ENCODE measurements at regions not wholly inside any gene's neighbourhood (a gene's known extent, or its start where the extent isn't known, plus 50 kb on each side); places are given as distances from the start of the nearest gene placed in this dataset. TPM values are rescaled to one million over a fixed set of nuclear protein-coding genes. Genes with fewer than 3 reads are reported as not detected.
"Not testable (repeated sequence)": the region's sequence is repeated elsewhere in the genome, so short reads cannot be mapped to it uniquely, and the experiment has no call there.

- H3K4me3 ChIP-seq; H3K9me1 ChIP-seq (ENCODE audit: control insufficient read depth, insufficient read depth, low read length); intact Hi-C loops (cut with micrococcal nuclease); H3K4me2 ChIP-seq (ENCODE audit: insufficient read depth, low read length); H3K9me3 ChIP-seq (replicated peaks; ENCODE audit: control insufficient read depth, insufficient read depth, low read depth, low read length); ATAC-seq; H2AFZ ChIP-seq (ENCODE audit: low read depth, low read length); BruUV-seq (replicated peaks); H3K36me3 ChIP-seq (ENCODE audit: control insufficient read depth, insufficient read depth, low read length); POLR2A ChIA-PET; H3K27me3 ChIP-seq (ENCODE audit: control insufficient read depth in 2 of 2, insufficient read depth in 2 of 2, low read length in 2 of 2); H3K4me1 ChIP-seq (replicated peaks in 1 of 2; ENCODE audit: control insufficient read depth in 2 of 2, insufficient read depth in 2 of 2, low read length in 2 of 2); CTCF ChIA-PET (ENCODE audit: low intra/inter-chr PET ratio); H4K20me1 ChIP-seq (replicated peaks; ENCODE audit: control insufficient read depth, insufficient read depth, low read length); H3K79me2 ChIP-seq (ENCODE audit: control insufficient read depth, insufficient read depth, low read length); FAIRE-seq; H3K9ac ChIP-seq (ENCODE audit: insufficient read depth in 1 of 2, low read depth in 2 of 2, low read length in 2 of 2); H3K27ac ChIP-seq (ENCODE audit: extremely low read depth, low read depth, low read length); DNase-seq (ENCODE audit: extremely low read depth in 1 of 4, low spot score in 3 of 4): not testable (repeated sequence)
- no CpG with 5 or more reads among the region's 15 CpGs for WGBS (ENCODE audit: insufficient coverage, low coverage, missing lambda C conversion rate)
- TF ChIP-seq POLR2A (conservative IDR thresholded peaks at IDR 0.05) = peak; percentile 74
- in situ Hi-C loops (cut with MboI) = loop anchor here (5.0 to 25.0 kb wide), 2 partner anchors 54 to 204 kb away; partner anchors contain the start of gene DHX8
These were observed 49.8 kb upstream of the RNU2-1 start for GRCh38 chr17:43283606-43284005.

Small RNAs in the stretch of these regions (small RNA-seq; reads per million reads assigned to genes)
- gene RF00004 = not detected
